HG03066 (cell line): ENCODE measurements at regions not wholly inside any gene's neighbourhood (a gene's known extent, or its start where the extent isn't known, plus 50 kb on each side); places are given as distances from the start of the nearest gene placed in this dataset.
"Not testable (repeated sequence)": the region's sequence is repeated elsewhere in the genome, so short reads cannot be mapped to it uniquely, and the experiment has no call there.

Experiments
- ATAC-seq: cut with Tn5 transposase; IDR thresholded peaks from one replicate; pipeline ENCODE4 v1.9.1; 2021; ENCODE audit warnings: low read depth; ENCODE audit not compliant: unreplicated experiment

- ATAC-seq, result no peak
These were observed 484.3 kb upstream of the JAG1 start for GRCh38 chr20:11158146-11158545.

- no peak for ATAC-seq
These were observed 484.8 kb upstream of the JAG1 start for GRCh38 chr20:11158589-11158988.

- no peak for ATAC-seq
These were observed 485.9 kb upstream of the JAG1 start for GRCh38 chr20:11159728-11160127.

GRCh38 chr20:11162026-11162775 is 488.4 kb upstream of the JAG1 start:
- no peak for ATAC-seq

- ATAC-seq, result no peak
These were observed 492.0 kb upstream of the JAG1 start for GRCh38 chr20:11165789-11166188.

- ATAC-seq, result no peak
These were observed 492.9 kb upstream of the JAG1 start for GRCh38 chr20:11166712-11167111.

- ATAC-seq, result no peak
These were observed 494.2 kb upstream of the JAG1 start for GRCh38 chr20:11168026-11168425.

- ATAC-seq, result no peak
These were observed 496.2 kb upstream of the JAG1 start for GRCh38 chr20:11170025-11170424.

GRCh38 chr20:11170565-11170964 is 496.8 kb upstream of the JAG1 start:
- ATAC-seq, result no peak

- no peak for ATAC-seq
These were observed 499.1 kb upstream of the JAG1 start for GRCh38 chr20:11172881-11173280.

- ATAC-seq, result no peak
These were observed 500.1 kb upstream of the JAG1 start for GRCh38 chr20:11173916-11174315.

- no peak for ATAC-seq
These were observed 501.1 kb upstream of the JAG1 start for GRCh38 chr20:11174861-11175260.

GRCh38 chr20:11176431-11176830 is 502.6 kb upstream of the JAG1 start:
- ATAC-seq, result no peak

GRCh38 chr20:11178946-11179654 is 505.3 kb upstream of the JAG1 start:
- ATAC-seq, result no peak

- no peak for ATAC-seq
These were observed 506.4 kb upstream of the JAG1 start for GRCh38 chr20:11180186-11180585.

GRCh38 chr20:11181129-11181528 is 507.3 kb upstream of the JAG1 start:
- not testable (repeated sequence) for ATAC-seq

GRCh38 chr20:11181966-11182365 is 508.2 kb upstream of the JAG1 start:
- ATAC-seq, result no peak

- no peak for ATAC-seq
These were observed 508.9 kb upstream of the JAG1 start for GRCh38 chr20:11182720-11183119.

GRCh38 chr20:11186301-11187008 is 512.7 kb upstream of the JAG1 start:
- no peak for ATAC-seq

GRCh38 chr20:11188843-11189603 is 515.2 kb upstream of the JAG1 start:
- ATAC-seq, result no peak

GRCh38 chr20:11190741-11191140 is 516.9 kb upstream of the JAG1 start:
- ATAC-seq, result no peak
